GM12878 (cell line): ENCODE measurements at regions not wholly inside any gene's neighbourhood (a gene's known extent, or its start where the extent isn't known, plus 50 kb on each side); places are given as distances from the start of the nearest gene placed in this dataset.

Experiments
- BMI1 ChIP-seq: fragments of 450-650 bp; IDR thresholded peaks from 2 replicates; pipeline ENCODE4 v1.6.1; 2016; ENCODE audit warnings: mild to moderate bottlenecking, moderate library complexity, borderline replicate concordance
- EZH2 ChIP-seq: IDR thresholded peaks from 2 replicates; pipeline ENCODE4 v1.6.1; 2012; ENCODE audit warnings: low read depth, mild to moderate bottlenecking, control low read depth, inconsistent platforms, low read length, borderline replicate concordance; ENCODE audit not compliant: control insufficient read depth
- FOXK2 ChIP-seq: fragments of 450-650 bp; IDR thresholded peaks from 2 replicates; pipeline ENCODE4 v1.6.1; 2017; ENCODE audit warnings: mild to moderate bottlenecking, moderate library complexity
- MAX ChIP-seq: IDR thresholded peaks from 2 replicates; pipeline ENCODE4 v1.6.1; 2012; ENCODE audit warnings: low read depth, low read length, improper control_type of control experiment
- POLR2A ChIP-seq: IDR thresholded peaks from 2 replicates; pipeline ENCODE4 v1.6.1; 2011; ENCODE audit warnings: low read depth, mild to moderate bottlenecking, low read length
- SIN3A ChIP-seq: IDR thresholded peaks from 2 replicates; pipeline ENCODE4 v1.6.1; 2012; ENCODE audit warnings: low read depth, low read length, improper control_type of control experiment
- SREBF2 ChIP-seq: IDR thresholded peaks from 2 replicates; pipeline ENCODE4 v1.6.1; 2012; ENCODE audit warnings: mild to moderate bottlenecking, low read length
- TF ChIP-seq, protein P1 (sequence below): fragments of 450-650 bp; formaldehyde crosslinking; IDR thresholded peaks from 2 replicates; pipeline ENCODE4 v1.4.0; 2020; ENCODE audit warnings: mild to moderate bottlenecking, moderate library complexity
- TF ChIP-seq, protein P2 (sequence below): fragments of 450-650 bp; IDR thresholded peaks from 2 replicates; pipeline ENCODE4 v1.6.1; 2017; ENCODE audit warnings: mild to moderate bottlenecking, moderate library complexity
- TF ChIP-seq, protein P3 (sequence below), 3 experiments: IDR thresholded peaks in 2 of 3; conservative IDR thresholded peaks in 1 of 3; 2 replicates each; pipeline ENCODE4 v1.5.1; 2011; ENCODE audit warnings: low read depth in 3 of 3, low read length in 3 of 3, mild to moderate bottlenecking in 3 of 3, control low read depth in 2 of 3, moderate library complexity in 2 of 3, inconsistent platforms in 1 of 3, mixed read lengths in 1 of 3; ENCODE audit not compliant: control insufficient read depth in 2 of 3, insufficient read depth in 1 of 3; ENCODE audit errors: extremely low read depth in 1 of 3

- TF ChIP-seq, protein P1, sequence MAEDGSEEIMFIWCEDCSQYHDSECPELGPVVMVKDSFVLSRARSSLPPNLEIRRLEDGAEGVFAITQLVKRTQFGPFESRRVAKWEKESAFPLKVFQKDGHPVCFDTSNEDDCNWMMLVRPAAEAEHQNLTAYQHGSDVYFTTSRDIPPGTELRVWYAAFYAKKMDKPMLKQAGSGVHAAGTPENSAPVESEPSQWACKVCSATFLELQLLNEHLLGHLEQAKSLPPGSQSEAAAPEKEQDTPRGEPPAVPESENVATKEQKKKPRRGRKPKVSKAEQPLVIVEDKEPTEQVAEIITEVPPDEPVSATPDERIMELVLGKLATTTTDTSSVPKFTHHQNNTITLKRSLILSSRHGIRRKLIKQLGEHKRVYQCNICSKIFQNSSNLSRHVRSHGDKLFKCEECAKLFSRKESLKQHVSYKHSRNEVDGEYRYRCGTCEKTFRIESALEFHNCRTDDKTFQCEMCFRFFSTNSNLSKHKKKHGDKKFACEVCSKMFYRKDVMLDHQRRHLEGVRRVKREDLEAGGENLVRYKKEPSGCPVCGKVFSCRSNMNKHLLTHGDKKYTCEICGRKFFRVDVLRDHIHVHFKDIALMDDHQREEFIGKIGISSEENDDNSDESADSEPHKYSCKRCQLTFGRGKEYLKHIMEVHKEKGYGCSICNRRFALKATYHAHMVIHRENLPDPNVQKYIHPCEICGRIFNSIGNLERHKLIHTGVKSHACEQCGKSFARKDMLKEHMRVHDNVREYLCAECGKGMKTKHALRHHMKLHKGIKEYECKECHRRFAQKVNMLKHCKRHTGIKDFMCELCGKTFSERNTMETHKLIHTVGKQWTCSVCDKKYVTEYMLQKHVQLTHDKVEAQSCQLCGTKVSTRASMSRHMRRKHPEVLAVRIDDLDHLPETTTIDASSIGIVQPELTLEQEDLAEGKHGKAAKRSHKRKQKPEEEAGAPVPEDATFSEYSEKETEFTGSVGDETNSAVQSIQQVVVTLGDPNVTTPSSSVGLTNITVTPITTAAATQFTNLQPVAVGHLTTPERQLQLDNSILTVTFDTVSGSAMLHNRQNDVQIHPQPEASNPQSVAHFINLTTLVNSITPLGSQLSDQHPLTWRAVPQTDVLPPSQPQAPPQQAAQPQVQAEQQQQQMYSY (CRISPR knock-in tag) = no peak
- TF ChIP-seq, protein P2, sequence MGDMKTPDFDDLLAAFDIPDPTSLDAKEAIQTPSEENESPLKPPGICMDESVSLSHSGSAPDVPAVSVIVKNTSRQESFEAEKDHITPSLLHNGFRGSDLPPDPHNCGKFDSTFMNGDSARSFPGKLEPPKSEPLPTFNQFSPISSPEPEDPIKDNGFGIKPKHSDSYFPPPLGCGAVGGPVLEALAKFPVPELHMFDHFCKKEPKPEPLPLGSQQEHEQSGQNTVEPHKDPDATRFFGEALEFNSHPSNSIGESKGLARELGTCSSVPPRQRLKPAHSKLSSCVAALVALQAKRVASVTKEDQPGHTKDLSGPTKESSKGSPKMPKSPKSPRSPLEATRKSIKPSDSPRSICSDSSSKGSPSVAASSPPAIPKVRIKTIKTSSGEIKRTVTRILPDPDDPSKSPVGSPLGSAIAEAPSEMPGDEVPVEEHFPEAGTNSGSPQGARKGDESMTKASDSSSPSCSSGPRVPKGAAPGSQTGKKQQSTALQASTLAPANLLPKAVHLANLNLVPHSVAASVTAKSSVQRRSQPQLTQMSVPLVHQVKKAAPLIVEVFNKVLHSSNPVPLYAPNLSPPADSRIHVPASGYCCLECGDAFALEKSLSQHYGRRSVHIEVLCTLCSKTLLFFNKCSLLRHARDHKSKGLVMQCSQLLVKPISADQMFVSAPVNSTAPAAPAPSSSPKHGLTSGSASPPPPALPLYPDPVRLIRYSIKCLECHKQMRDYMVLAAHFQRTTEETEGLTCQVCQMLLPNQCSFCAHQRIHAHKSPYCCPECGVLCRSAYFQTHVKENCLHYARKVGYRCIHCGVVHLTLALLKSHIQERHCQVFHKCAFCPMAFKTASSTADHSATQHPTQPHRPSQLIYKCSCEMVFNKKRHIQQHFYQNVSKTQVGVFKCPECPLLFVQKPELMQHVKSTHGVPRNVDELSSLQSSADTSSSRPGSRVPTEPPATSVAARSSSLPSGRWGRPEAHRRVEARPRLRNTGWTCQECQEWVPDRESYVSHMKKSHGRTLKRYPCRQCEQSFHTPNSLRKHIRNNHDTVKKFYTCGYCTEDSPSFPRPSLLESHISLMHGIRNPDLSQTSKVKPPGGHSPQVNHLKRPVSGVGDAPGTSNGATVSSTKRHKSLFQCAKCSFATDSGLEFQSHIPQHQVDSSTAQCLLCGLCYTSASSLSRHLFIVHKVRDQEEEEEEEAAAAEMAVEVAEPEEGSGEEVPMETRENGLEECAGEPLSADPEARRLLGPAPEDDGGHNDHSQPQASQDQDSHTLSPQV = no peak
- TF ChIP-seq SIN3A (no peak), BMI1 (no peak), FOXK2 (no peak), POLR2A (no peak), MAX (no peak), SREBF2 (no peak), EZH2 (no peak)
- TF ChIP-seq, protein P3, sequence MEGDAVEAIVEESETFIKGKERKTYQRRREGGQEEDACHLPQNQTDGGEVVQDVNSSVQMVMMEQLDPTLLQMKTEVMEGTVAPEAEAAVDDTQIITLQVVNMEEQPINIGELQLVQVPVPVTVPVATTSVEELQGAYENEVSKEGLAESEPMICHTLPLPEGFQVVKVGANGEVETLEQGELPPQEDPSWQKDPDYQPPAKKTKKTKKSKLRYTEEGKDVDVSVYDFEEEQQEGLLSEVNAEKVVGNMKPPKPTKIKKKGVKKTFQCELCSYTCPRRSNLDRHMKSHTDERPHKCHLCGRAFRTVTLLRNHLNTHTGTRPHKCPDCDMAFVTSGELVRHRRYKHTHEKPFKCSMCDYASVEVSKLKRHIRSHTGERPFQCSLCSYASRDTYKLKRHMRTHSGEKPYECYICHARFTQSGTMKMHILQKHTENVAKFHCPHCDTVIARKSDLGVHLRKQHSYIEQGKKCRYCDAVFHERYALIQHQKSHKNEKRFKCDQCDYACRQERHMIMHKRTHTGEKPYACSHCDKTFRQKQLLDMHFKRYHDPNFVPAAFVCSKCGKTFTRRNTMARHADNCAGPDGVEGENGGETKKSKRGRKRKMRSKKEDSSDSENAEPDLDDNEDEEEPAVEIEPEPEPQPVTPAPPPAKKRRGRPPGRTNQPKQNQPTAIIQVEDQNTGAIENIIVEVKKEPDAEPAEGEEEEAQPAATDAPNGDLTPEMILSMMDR (IDR thresholded peaks at IDR 0.05 in 2 of 3, conservative IDR thresholded peaks at IDR 0.05 in 1 of 3; ENCODE audit: control insufficient read depth in 2 of 3, extremely low read depth in 1 of 3, insufficient read depth in 1 of 3, low read depth in 3 of 3, low read length in 3 of 3) = no peak
These were observed 209.1 kb upstream of the JADE1 start for GRCh38 chr4:128600410-128600809.
